SK-N-SH (cell line): ENCODE measurements at regions not wholly inside any gene's neighbourhood (a gene's known extent, or its start where the extent isn't known, plus 50 kb on each side); places are given as distances from the start of the nearest gene placed in this dataset.

ENCODE experiments used
- CTCF ChIA-PET: fragments of 300-600, 350-600 bp; formaldehyde crosslinking; extraction: SDS; loops from one replicate; lab custom pipeline; 2021; lab: Yijun Ruan, JAX
- POLR2A ChIA-PET: fragments of 350-600 bp; sonication (Branson Sonifier 250); formaldehyde crosslinking; extraction: SDS; loops from one replicate; lab custom pipeline; 2020; ENCODE audit warnings: antibody characterized with exemption, inconsistent platforms; lab: Yijun Ruan, JAX
- DNase-seq: peaks from one replicate; pipeline ENCODE4 v3.0.0; 2012
- H2AFZ ChIP-seq: fragments of 200-600 bp; sonication (generic); 2 replicates; pipeline ENCODE4 v1.8.1; 2016; ENCODE audit warnings: antibody characterized with exemption, mild to moderate bottlenecking, low read depth
- H3F3A ChIP-seq: fragments of 200-600 bp; sonication (generic); replicated peaks from 2 replicates; pipeline ENCODE3; 2016; ENCODE audit warnings: antibody characterized with exemption, mild to moderate bottlenecking; ENCODE audit not compliant: insufficient read depth
- H3K27ac ChIP-seq, 2 experiments: fragments of 200-500 bp in 1 of 2; fragments of 200-600 bp in 1 of 2; sonication (Bioruptor generic) in 1 of 2; sonication (generic), shearing (Covaris generic) in 1 of 2; 2 replicates each; pipeline versions ENCODE4 v1.5.1 to v1.6.1; 2014 to 2016; ENCODE audit warnings: low read depth in 2 of 2, inconsistent platforms in 1 of 2, low read length in 1 of 2, mild to moderate bottlenecking in 1 of 2, mixed read lengths in 1 of 2
- H3K27me3 ChIP-seq: fragments of 200-600 bp; sonication (generic), shearing (Covaris generic); 2 replicates; pipeline ENCODE4 v1.6.1; 2016; ENCODE audit warnings: mixed run types; ENCODE audit not compliant: insufficient read depth
- H3K36me3 ChIP-seq, 2 experiments: fragments of 200-500 bp in 1 of 2; fragments of 200-600 bp in 1 of 2; sonication (Bioruptor generic) in 1 of 2; sonication (generic) in 1 of 2; replicated peaks in 1 of 2; 2 replicates each; pipeline versions ENCODE3 to v1.5.1; 2014 to 2016; ENCODE audit warnings: low read length in 1 of 2, mild to moderate bottlenecking in 1 of 2; ENCODE audit not compliant: insufficient read depth in 2 of 2, control insufficient read depth in 1 of 2
- H3K4me1 ChIP-seq, 2 experiments: fragments of 200-500 bp in 1 of 2; fragments of 200-600 bp in 1 of 2; sonication (Bioruptor generic) in 1 of 2; sonication (generic), shearing (Covaris generic) in 1 of 2; 2 replicates each; pipeline versions ENCODE4 v1.5.1 to v1.6.1; 2014 to 2016; ENCODE audit warnings: low read depth in 1 of 2, low read length in 1 of 2, mixed run types in 1 of 2; ENCODE audit not compliant: insufficient read depth in 2 of 2, control insufficient read depth in 1 of 2
- H3K4me2 ChIP-seq: fragments of 200-600 bp; sonication (generic), shearing (Covaris generic); 2 replicates; pipeline ENCODE4 v1.6.1; 2017; ENCODE audit warnings: mixed run types
- H3K4me3 ChIP-seq, 2 experiments: fragments of 200-500 bp in 1 of 2; fragments of 200-600 bp in 1 of 2; sonication (Bioruptor generic) in 1 of 2; sonication (generic), shearing (Covaris generic) in 1 of 2; 2 replicates each; pipeline versions ENCODE4 v1.5.1 to v1.8.1; 2014 to 2016; ENCODE audit warnings: low read depth in 2 of 2, inconsistent platforms in 1 of 2, low read length in 1 of 2, mild to moderate bottlenecking in 1 of 2, mixed read lengths in 1 of 2, moderate library complexity in 1 of 2
- H3K79me2 ChIP-seq: fragments of 200-600 bp; sonication (generic); 2 replicates; pipeline ENCODE4 v1.8.1; 2017; ENCODE audit warnings: mild to moderate bottlenecking; ENCODE audit not compliant: insufficient read depth
- H3K9ac ChIP-seq: fragments of 200-600 bp; sonication (generic); 2 replicates; pipeline ENCODE4 v1.6.1; 2017; ENCODE audit warnings: mixed run types
- H3K9me2 ChIP-seq: fragments of 200-600 bp; sonication (generic); 2 replicates; pipeline ENCODE4 v1.6.1; 2017; ENCODE audit warnings: mixed run types
- H3K9me3 ChIP-seq: fragments of 200-600 bp; sonication (generic); 2 replicates; pipeline ENCODE4 v1.6.1; 2017; ENCODE audit warnings: mixed run types, mild to moderate bottlenecking, moderate library complexity
- H4K20me1 ChIP-seq: fragments of 200-600 bp; sonication (generic); 2 replicates; pipeline ENCODE4 v1.6.1; 2017; ENCODE audit warnings: mild to moderate bottlenecking, mixed run types; ENCODE audit not compliant: insufficient read depth
- ELF1 ChIP-seq: IDR thresholded peaks from 2 replicates; pipeline ENCODE4 v1.4.0; 2012
- EP300 ChIP-seq, 2 experiments: IDR thresholded peaks; 2 replicates each; pipeline versions ENCODE4 v1.4.0 to v1.6.1; 2012; ENCODE audit warnings: borderline replicate concordance in 1 of 2, low read depth in 1 of 2, low read length in 1 of 2
- FOSL2 ChIP-seq: IDR thresholded peaks from 2 replicates; pipeline ENCODE4 v1.4.0; 2012; ENCODE audit warnings: low read depth, mild to moderate bottlenecking, moderate library complexity, borderline replicate concordance
- FOXM1 ChIP-seq: IDR thresholded peaks from 2 replicates; pipeline ENCODE4 v1.4.0; 2012; ENCODE audit warnings: low read depth, mild to moderate bottlenecking
- GABPA ChIP-seq: IDR thresholded peaks from 2 replicates; pipeline ENCODE4 v1.4.0; 2012; ENCODE audit warnings: low read depth, mild to moderate bottlenecking
- JUND ChIP-seq: IDR thresholded peaks from 2 replicates; pipeline ENCODE4 v1.4.0; 2012
- MXI1 ChIP-seq: IDR thresholded peaks from 2 replicates; pipeline ENCODE4 v1.6.1; 2012; ENCODE audit warnings: mild to moderate bottlenecking, low read depth, low read length, improper control_type of control experiment
- NFIC ChIP-seq: IDR thresholded peaks from 2 replicates; pipeline ENCODE4 v1.4.0; 2012; ENCODE audit warnings: borderline replicate concordance
- NRF1 ChIP-seq: IDR thresholded peaks from 2 replicates; pipeline ENCODE4 v1.6.1; 2012; ENCODE audit warnings: low read depth, mild to moderate bottlenecking, low read length
- POLR2AphosphoS5 ChIP-seq: IDR thresholded peaks from 2 replicates; pipeline ENCODE4 v1.6.1; 2012; ENCODE audit warnings: low read depth, low read length
- RCOR1 ChIP-seq: fragments of 150-350 bp; IDR thresholded peaks from 2 replicates; pipeline ENCODE4 v1.6.1; 2017; ENCODE audit warnings: antibody characterized with exemption, low read length
- RFX5 ChIP-seq: IDR thresholded peaks from 2 replicates; pipeline ENCODE4 v1.6.1; 2012; ENCODE audit warnings: mild to moderate bottlenecking, improper control_type of control experiment, low read length
- RXRA ChIP-seq: IDR thresholded peaks from 2 replicates; pipeline ENCODE4 v1.4.0; 2012; ENCODE audit warnings: low read depth, mild to moderate bottlenecking, borderline replicate concordance
- SMC3 ChIP-seq: IDR thresholded peaks from 2 replicates; pipeline ENCODE4 v1.6.1; 2012; ENCODE audit warnings: low read depth, low read length, improper control_type of control experiment
- TAF1 ChIP-seq: IDR thresholded peaks from 2 replicates; pipeline ENCODE4 v1.6.1; 2012; ENCODE audit warnings: low read depth, mild to moderate bottlenecking, low read length, moderate library complexity, borderline replicate concordance
- YY1 ChIP-seq: IDR thresholded peaks from 2 replicates; pipeline ENCODE4 v1.4.0; 2012; ENCODE audit warnings: low read depth, mild to moderate bottlenecking
- WGBS: methylation state at CpG from one replicate; pipeline ENCODE4 v1.1.6; 2017; ENCODE audit warnings: low lambda C conversion rate; 5-methylcytosine and 5-hydroxymethylcytosine counted together
- TF ChIP-seq, protein P1 (sequence below): fragments of 200-600 bp; sonication (generic); IDR thresholded peaks from 2 replicates; pipeline ENCODE4 v1.6.1; 2017; ENCODE audit warnings: antibody characterized with exemption, mild to moderate bottlenecking, moderate library complexity
- TF ChIP-seq, protein P2 (sequence below): IDR thresholded peaks from 2 replicates; pipeline ENCODE4 v1.4.0; 2012; ENCODE audit warnings: low read depth, borderline replicate concordance
- TF ChIP-seq, protein P3 (sequence below): fragments of 150-350 bp; IDR thresholded peaks from 2 replicates; pipeline ENCODE4 v1.6.1; 2017; ENCODE audit warnings: antibody characterized with exemption, low read length, low read depth, borderline replicate concordance
- TF ChIP-seq, protein P4 (sequence below): IDR thresholded peaks from 2 replicates; pipeline ENCODE4; 2012

DNA sequence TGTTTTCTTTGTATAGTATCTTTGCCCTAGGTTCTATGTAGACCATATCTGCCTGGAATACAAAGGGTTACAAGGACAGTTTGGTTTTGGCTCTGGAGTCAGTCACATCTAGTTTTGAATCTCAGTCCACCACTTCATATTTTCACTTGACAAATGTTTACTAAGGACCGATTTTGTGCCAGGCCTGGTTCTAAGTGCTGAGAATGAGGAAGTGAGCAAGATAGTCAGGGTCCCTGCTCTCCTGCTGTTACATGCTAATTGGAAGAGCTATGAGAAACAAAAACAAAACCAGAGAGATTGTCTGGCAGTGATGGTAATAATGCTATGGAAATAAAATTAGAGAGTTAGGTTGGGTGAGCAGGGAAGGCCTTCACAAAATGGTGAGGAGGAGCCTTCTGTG, 66.1 kb upstream of the ARHGAP20 start:
- no peak for DNase-seq

DNA sequence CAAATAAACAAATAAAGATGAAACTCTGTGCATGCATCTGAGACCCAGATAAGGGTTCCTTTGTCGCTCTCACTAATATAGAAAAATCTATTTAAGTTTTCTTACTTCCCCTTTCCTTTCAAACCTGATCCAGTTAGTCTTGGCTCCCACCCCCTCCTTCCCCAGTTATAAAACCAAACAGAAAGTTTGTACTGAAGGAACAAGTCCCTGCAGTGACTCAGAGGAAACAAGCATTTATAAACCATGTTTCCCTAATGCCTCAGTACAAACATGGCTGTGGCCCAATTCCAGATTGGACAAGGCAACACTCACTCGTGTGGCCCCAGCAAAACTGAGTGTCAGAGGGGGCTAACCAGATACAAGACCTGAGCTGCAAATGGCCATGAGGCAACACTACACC, 65.5 kb upstream of the ARHGAP20 start:
- WGBS = 43% methylated on average over 2 of the region's 2 CpGs
- Histone ChIP-seq H3K27ac (no peak overlapping the region), H3K4me3 (no peak overlapping the region), H3K79me2 (no peaks in the 10 kb centered on the region), H3K9ac (no peak overlapping the region), H3K27me3 (no peaks in the 10 kb centered on the region), H2AFZ (0 out of 2 replicates have a peak overlapping the region, but pooled peaks have one; percentile 1)
- DNase-seq = no peak
- TF ChIP-seq RFX5 (no peak), GABPA (no peak), NRF1 (no peak), FOSL2 (no peak), YY1 (no peak), SMC3 (no peak), TAF1 (no peak), RCOR1 (no peak)
- TF ChIP-seq, all 33 proteins: peak for 0
- Histone ChIP-seq H4K20me1 (no peaks in the 10 kb centered on the region), H3K36me3 (no peaks in the 10 kb centered on the region), H3K9me3 (no peaks in the 10 kb centered on the region), H3K4me1 (no peaks in the 10 kb centered on the region), H3K4me2 (no peak overlapping the region), H3K9me2 (no peaks in the 10 kb centered on the region), H3F3A (peaks cover 4% of the 10 kb centered on the region)
- CTCF ChIA-PET = interaction anchor here (1.0 kb wide), 1 partner anchor 11 kb away, joined by 5 read pairs; no protein-coding TSS in a partner anchor
- POLR2A ChIA-PET = no interaction called here

More for the DNA sequence above, 66.1 kb upstream of the ARHGAP20 start:
- H3F3A ChIP-seq = peaks cover 4% of the 10 kb centered on the region
- H3K79me2 ChIP-seq = no peaks in the 10 kb centered on the region
- no peak overlapping the region for H3K4me2 ChIP-seq
- H3K9me3 ChIP-seq = no peaks in the 10 kb centered on the region; the same call in 1 of the 2 replicates
- no peaks in the 10 kb centered on the region for H3K36me3 ChIP-seq
- no peak for TF ChIP-seq POLR2AphosphoS5
- TF ChIP-seq EP300 (IDR thresholded peaks at IDR 0.05; ENCODE audit: borderline replicate concordance in 1 of 2, low read depth in 1 of 2, low read length in 1 of 2) = no peak
- no peak for TF ChIP-seq RCOR1
- TF ChIP-seq, protein P1, sequence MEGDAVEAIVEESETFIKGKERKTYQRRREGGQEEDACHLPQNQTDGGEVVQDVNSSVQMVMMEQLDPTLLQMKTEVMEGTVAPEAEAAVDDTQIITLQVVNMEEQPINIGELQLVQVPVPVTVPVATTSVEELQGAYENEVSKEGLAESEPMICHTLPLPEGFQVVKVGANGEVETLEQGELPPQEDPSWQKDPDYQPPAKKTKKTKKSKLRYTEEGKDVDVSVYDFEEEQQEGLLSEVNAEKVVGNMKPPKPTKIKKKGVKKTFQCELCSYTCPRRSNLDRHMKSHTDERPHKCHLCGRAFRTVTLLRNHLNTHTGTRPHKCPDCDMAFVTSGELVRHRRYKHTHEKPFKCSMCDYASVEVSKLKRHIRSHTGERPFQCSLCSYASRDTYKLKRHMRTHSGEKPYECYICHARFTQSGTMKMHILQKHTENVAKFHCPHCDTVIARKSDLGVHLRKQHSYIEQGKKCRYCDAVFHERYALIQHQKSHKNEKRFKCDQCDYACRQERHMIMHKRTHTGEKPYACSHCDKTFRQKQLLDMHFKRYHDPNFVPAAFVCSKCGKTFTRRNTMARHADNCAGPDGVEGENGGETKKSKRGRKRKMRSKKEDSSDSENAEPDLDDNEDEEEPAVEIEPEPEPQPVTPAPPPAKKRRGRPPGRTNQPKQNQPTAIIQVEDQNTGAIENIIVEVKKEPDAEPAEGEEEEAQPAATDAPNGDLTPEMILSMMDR = no peak
- no peak for TF ChIP-seq FOXM1
- no peak for TF ChIP-seq FOSL2
- TF ChIP-seq JUND = no peak
- TF ChIP-seq, protein P2, sequence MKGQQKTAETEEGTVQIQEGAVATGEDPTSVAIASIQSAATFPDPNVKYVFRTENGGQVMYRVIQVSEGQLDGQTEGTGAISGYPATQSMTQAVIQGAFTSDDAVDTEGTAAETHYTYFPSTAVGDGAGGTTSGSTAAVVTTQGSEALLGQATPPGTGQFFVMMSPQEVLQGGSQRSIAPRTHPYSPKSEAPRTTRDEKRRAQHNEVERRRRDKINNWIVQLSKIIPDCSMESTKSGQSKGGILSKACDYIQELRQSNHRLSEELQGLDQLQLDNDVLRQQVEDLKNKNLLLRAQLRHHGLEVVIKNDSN = no peak
- TF ChIP-seq RXRA = no peak
- TF ChIP-seq, protein P3, sequence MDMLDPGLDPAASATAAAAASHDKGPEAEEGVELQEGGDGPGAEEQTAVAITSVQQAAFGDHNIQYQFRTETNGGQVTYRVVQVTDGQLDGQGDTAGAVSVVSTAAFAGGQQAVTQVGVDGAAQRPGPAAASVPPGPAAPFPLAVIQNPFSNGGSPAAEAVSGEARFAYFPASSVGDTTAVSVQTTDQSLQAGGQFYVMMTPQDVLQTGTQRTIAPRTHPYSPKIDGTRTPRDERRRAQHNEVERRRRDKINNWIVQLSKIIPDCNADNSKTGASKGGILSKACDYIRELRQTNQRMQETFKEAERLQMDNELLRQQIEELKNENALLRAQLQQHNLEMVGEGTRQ = no peak
- TF ChIP-seq YY1 = no peak
- no peak for TF ChIP-seq NFIC
- TF ChIP-seq, protein P4, sequence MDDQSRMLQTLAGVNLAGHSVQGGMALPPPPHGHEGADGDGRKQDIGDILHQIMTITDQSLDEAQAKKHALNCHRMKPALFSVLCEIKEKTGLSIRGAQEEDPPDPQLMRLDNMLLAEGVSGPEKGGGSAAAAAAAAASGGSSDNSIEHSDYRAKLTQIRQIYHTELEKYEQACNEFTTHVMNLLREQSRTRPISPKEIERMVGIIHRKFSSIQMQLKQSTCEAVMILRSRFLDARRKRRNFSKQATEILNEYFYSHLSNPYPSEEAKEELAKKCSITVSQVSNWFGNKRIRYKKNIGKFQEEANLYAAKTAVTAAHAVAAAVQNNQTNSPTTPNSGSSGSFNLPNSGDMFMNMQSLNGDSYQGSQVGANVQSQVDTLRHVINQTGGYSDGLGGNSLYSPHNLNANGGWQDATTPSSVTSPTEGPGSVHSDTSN = no peak
- TF ChIP-seq MXI1 = no peak
- no peak for TF ChIP-seq ELF1
- ChIA-PET POLR2A (no interaction called here), CTCF (no interaction called here)
- H3K4me3 ChIP-seq = no peak overlapping the region
- H3K9me2 ChIP-seq = no peaks in the 10 kb centered on the region
- no peak overlapping the region for H3K9ac ChIP-seq
- H3K27ac ChIP-seq = no peak overlapping the region
- no peaks in the 10 kb centered on the region for H4K20me1 ChIP-seq
- H3K27me3 ChIP-seq = no peaks in the 10 kb centered on the region
- H3K4me1 ChIP-seq = no peaks in the 10 kb centered on the region
- WGBS = 35% methylated on average over 1 of the region's 1 CpG
- H2AFZ ChIP-seq = 0 out of 2 replicates have a peak overlapping the region, but pooled peaks have one; percentile 1
